ENCODE measurements at regions not wholly inside any gene's neighbourhood (a gene's known extent, or its start where the extent isn't known, plus 50 kb on each side); places are given as distances from the start of the nearest gene placed in this dataset.
A peak's percentile ranks its signal among the peaks of the same experiment; 100 is the strongest.

- Histone ChIP-seq H2AFZ (ENCODE audit: low read length) (no peak overlapping the region), H3F3A (ENCODE audit: insufficient read depth, low read length) (peaks cover 13% of the 10 kb centered on the region; the same call in 1 of the 2 replicates), H3K4me2 (ENCODE audit: low read depth, low read length) (no peak overlapping the region), H3K9me2 (replicated peaks; ENCODE audit: insufficient read depth, low read length) (no peaks in the 10 kb centered on the region), H3K4me3 (ENCODE audit: low read length) (no peak overlapping the region), H4K20me1 (ENCODE audit: insufficient read depth, low read length) (no peaks in the 10 kb centered on the region), H3K4me1 (ENCODE audit: low read length) (peaks cover 51% of the 10 kb centered on the region), H3K9me3 (replicated peaks; ENCODE audit: insufficient read depth, low read length) (no peaks in the 10 kb centered on the region), H3K27ac (ENCODE audit: low read length) (no peak overlapping the region), H3K9ac (ENCODE audit: low read length) (no peak overlapping the region), H3K79me2 (ENCODE audit: low read length) (no peaks in the 10 kb centered on the region), H3K27me3 (replicated peaks; ENCODE audit: insufficient read depth, low read length) (no peaks in the 10 kb centered on the region), H3K36me3 (replicated peaks; ENCODE audit: insufficient read depth, low read length) (no peaks in the 10 kb centered on the region)
- no peak for TF ChIP-seq EZH2phosphoT487 (IDR thresholded peaks at IDR 0.05; ENCODE audit: low read length)
- no peak for TF ChIP-seq EZH2 (optimal IDR thresholded peaks at IDR 0.05; ENCODE audit: low read depth, low read length)
- no peak for TF ChIP-seq CTCF (IDR thresholded peaks at IDR 0.05; ENCODE audit: low read length)
- no peak for DNase-seq
Observed at GRCh38 chr6:130520801-130521200, 155.0 kb downstream of the TMEM200A start.

GRCh38 chr6:130524552-130524951, 158.7 kb downstream of the TMEM200A start:
- peak; percentile 31 for DNase-seq
- peaks cover 42% of the 10 kb centered on the region for H3K4me1 ChIP-seq (ENCODE audit: low read length)
- H3K79me2 ChIP-seq (ENCODE audit: low read length) = no peaks in the 10 kb centered on the region
- H3K36me3 ChIP-seq (replicated peaks; ENCODE audit: insufficient read depth, low read length) = no peaks in the 10 kb centered on the region
- 0 out of 2 replicates have a peak overlapping the region, but pooled peaks have one; percentile 14 for H2AFZ ChIP-seq (ENCODE audit: low read length)
- H3K9me2 ChIP-seq (replicated peaks; ENCODE audit: insufficient read depth, low read length) = no peaks in the 10 kb centered on the region
- H3F3A ChIP-seq (ENCODE audit: insufficient read depth, low read length) = peaks cover 10% of the 10 kb centered on the region; the same call in 1 of the 2 replicates
- TF ChIP-seq EZH2phosphoT487 (IDR thresholded peaks at IDR 0.05; ENCODE audit: low read length) = no peak
- TF ChIP-seq CTCF (IDR thresholded peaks at IDR 0.05; ENCODE audit: low read length) = no peak
- TF ChIP-seq EZH2 (optimal IDR thresholded peaks at IDR 0.05; ENCODE audit: low read depth, low read length) = no peak
- peak overlapping the region; percentile 17; the same call in 1 of the 2 replicates for H3K9ac ChIP-seq (ENCODE audit: low read length)
- H3K27me3 ChIP-seq (replicated peaks; ENCODE audit: insufficient read depth, low read length) = no peaks in the 10 kb centered on the region
- no peaks in the 10 kb centered on the region for H3K9me3 ChIP-seq (replicated peaks; ENCODE audit: insufficient read depth, low read length)
- H3K4me3 ChIP-seq (ENCODE audit: low read length) = no peak overlapping the region
- H3K4me2 ChIP-seq (ENCODE audit: low read depth, low read length) = peak overlapping the region; percentile 41; the same call in 1 of the 2 replicates
- no peaks in the 10 kb centered on the region for H4K20me1 ChIP-seq (ENCODE audit: insufficient read depth, low read length)
- H3K27ac ChIP-seq (ENCODE audit: low read length) = peak overlapping the region; percentile 82

- no peaks in the 10 kb centered on the region for H3K79me2 ChIP-seq (ENCODE audit: low read length)
- DNase-seq = peak; percentile 82
- no peaks in the 10 kb centered on the region for H3K9me2 ChIP-seq (replicated peaks; ENCODE audit: insufficient read depth, low read length)
- no peaks in the 10 kb centered on the region for H3K27me3 ChIP-seq (replicated peaks; ENCODE audit: insufficient read depth, low read length)
- peaks cover 10% of the 10 kb centered on the region; the same call in 1 of the 2 replicates for H3F3A ChIP-seq (ENCODE audit: insufficient read depth, low read length)
- peak overlapping the region; percentile 23; the same call in 1 of the 2 replicates for H3K9ac ChIP-seq (ENCODE audit: low read length)
- TF ChIP-seq EZH2 (optimal IDR thresholded peaks at IDR 0.05; ENCODE audit: low read depth, low read length) (no peak), CTCF (IDR thresholded peaks at IDR 0.05; ENCODE audit: low read length) (no peak), EZH2phosphoT487 (IDR thresholded peaks at IDR 0.05; ENCODE audit: low read length) (no peak)
- no peak overlapping the region for H2AFZ ChIP-seq (ENCODE audit: low read length)
- H3K4me1 ChIP-seq (ENCODE audit: low read length) = peaks cover 45% of the 10 kb centered on the region
- H3K4me3 ChIP-seq (ENCODE audit: low read length) = no peak overlapping the region
- H4K20me1 ChIP-seq (ENCODE audit: insufficient read depth, low read length) = no peaks in the 10 kb centered on the region
- H3K27ac ChIP-seq (ENCODE audit: low read length) = peak overlapping the region; percentile 82; the same call in 1 of the 2 replicates
- no peaks in the 10 kb centered on the region for H3K9me3 ChIP-seq (replicated peaks; ENCODE audit: insufficient read depth, low read length)
- H3K4me2 ChIP-seq (ENCODE audit: low read depth, low read length) = peak overlapping the region; percentile 41
- no peaks in the 10 kb centered on the region for H3K36me3 ChIP-seq (replicated peaks; ENCODE audit: insufficient read depth, low read length)
Observed at GRCh38 chr6:130525408-130525807, 159.6 kb downstream of the TMEM200A start.

All from MM.1S (cell line).